HepG2 (cell line): ENCODE measurements at regions not wholly inside any gene's neighbourhood (a gene's known extent, or its start where the extent isn't known, plus 50 kb on each side); places are given as distances from the start of the nearest gene placed in this dataset.

Source experiments
- BHLHE40 ChIP-seq: IDR thresholded peaks from 2 replicates; pipeline ENCODE4 v1.6.1; 2011; ENCODE audit warnings: low read length, improper control_type of control experiment
- GATAD1 ChIP-seq: IDR thresholded peaks from 2 replicates; pipeline ENCODE4 v1.6.1; 2016; ENCODE audit warnings: missing genetic modification reagents, missing compliant biosample characterization
- JUN ChIP-seq: sonication (generic); formaldehyde crosslinking; IDR thresholded peaks from 2 replicates; pipeline ENCODE4 v1.4.0; 2020; ENCODE audit warnings: mild to moderate bottlenecking, missing genetic modification reagents
- MAF1 ChIP-seq: sonication (generic); formaldehyde crosslinking; IDR thresholded peaks from 2 replicates; pipeline ENCODE4 v1.5.0; 2020; ENCODE audit warnings: missing genetic modification reagents, borderline replicate concordance
- SCMH1 ChIP-seq: sonication (generic); formaldehyde crosslinking; IDR thresholded peaks from 2 replicates; pipeline ENCODE4 v1.9.0; 2021; ENCODE audit warnings: missing genetic modification reagents, mild to moderate bottlenecking, borderline replicate concordance
- TAF15 ChIP-seq: fragments of 200-400 bp; formaldehyde crosslinking; IDR thresholded peaks from one replicate; pipeline ENCODE4 v1.6.1; 2018; ENCODE audit warnings: mild to moderate bottlenecking, low read depth, low read length; ENCODE audit not compliant: poor library complexity, severe bottlenecking
- TFAP4 ChIP-seq: sonication (generic); IDR thresholded peaks from 2 replicates; pipeline ENCODE4 v1.6.1; 2016; ENCODE audit warnings: low read depth, borderline replicate concordance
- ZBTB39 ChIP-seq: sonication (generic); formaldehyde crosslinking; IDR thresholded peaks from 2 replicates; pipeline ENCODE4 v1.5.0; 2020; ENCODE audit warnings: missing genetic modification reagents
- ZNF253 ChIP-seq: sonication (generic); formaldehyde crosslinking; IDR thresholded peaks from 2 replicates; pipeline ENCODE4 v1.8.0; 2022; ENCODE audit warnings: mild to moderate bottlenecking, missing genetic modification reagents, borderline replicate concordance
- ZNF562 ChIP-seq: sonication (generic); formaldehyde crosslinking; IDR thresholded peaks from 2 replicates; pipeline ENCODE4 v1.8.0; 2022; ENCODE audit warnings: missing genetic modification reagents, borderline replicate concordance
- ZNF740 ChIP-seq: sonication (generic); formaldehyde crosslinking; IDR thresholded peaks from 2 replicates; pipeline ENCODE4 v1.4.0; 2020; ENCODE audit warnings: missing genetic modification reagents
- TF ChIP-seq, protein P1 (sequence below): sonication (generic); formaldehyde crosslinking; IDR thresholded peaks from 2 replicates; pipeline ENCODE4 v1.5.0; 2020; ENCODE audit warnings: mild to moderate bottlenecking, missing genetic modification reagents, moderate library complexity
- TF ChIP-seq, protein P2 (sequence below): sonication (generic); formaldehyde crosslinking; IDR thresholded peaks from 2 replicates; pipeline ENCODE4 v1.4.0; 2020; ENCODE audit warnings: missing genetic modification reagents

GRCh38 chrX:39930786-39931528 is 166.8 kb downstream of the BCOR start:
- TF ChIP-seq MAF1 (CRISPR knock-in tag) = no peak
- TF ChIP-seq SCMH1 (CRISPR knock-in tag) = no peak
- no peak for TF ChIP-seq ZNF740 (CRISPR knock-in tag)
- no peak for TF ChIP-seq ZNF253 (CRISPR knock-in tag)
- no peak for TF ChIP-seq TFAP4
- no peak for TF ChIP-seq ZBTB39 (CRISPR knock-in tag)
- no peak for TF ChIP-seq ZNF562 (CRISPR knock-in tag)
- TF ChIP-seq, protein P1, sequence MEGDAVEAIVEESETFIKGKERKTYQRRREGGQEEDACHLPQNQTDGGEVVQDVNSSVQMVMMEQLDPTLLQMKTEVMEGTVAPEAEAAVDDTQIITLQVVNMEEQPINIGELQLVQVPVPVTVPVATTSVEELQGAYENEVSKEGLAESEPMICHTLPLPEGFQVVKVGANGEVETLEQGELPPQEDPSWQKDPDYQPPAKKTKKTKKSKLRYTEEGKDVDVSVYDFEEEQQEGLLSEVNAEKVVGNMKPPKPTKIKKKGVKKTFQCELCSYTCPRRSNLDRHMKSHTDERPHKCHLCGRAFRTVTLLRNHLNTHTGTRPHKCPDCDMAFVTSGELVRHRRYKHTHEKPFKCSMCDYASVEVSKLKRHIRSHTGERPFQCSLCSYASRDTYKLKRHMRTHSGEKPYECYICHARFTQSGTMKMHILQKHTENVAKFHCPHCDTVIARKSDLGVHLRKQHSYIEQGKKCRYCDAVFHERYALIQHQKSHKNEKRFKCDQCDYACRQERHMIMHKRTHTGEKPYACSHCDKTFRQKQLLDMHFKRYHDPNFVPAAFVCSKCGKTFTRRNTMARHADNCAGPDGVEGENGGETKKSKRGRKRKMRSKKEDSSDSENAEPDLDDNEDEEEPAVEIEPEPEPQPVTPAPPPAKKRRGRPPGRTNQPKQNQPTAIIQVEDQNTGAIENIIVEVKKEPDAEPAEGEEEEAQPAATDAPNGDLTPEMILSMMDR (CRISPR knock-in tag) = no peak
- TF ChIP-seq JUN (CRISPR knock-in tag) = no peak
- TF ChIP-seq, protein P2, sequence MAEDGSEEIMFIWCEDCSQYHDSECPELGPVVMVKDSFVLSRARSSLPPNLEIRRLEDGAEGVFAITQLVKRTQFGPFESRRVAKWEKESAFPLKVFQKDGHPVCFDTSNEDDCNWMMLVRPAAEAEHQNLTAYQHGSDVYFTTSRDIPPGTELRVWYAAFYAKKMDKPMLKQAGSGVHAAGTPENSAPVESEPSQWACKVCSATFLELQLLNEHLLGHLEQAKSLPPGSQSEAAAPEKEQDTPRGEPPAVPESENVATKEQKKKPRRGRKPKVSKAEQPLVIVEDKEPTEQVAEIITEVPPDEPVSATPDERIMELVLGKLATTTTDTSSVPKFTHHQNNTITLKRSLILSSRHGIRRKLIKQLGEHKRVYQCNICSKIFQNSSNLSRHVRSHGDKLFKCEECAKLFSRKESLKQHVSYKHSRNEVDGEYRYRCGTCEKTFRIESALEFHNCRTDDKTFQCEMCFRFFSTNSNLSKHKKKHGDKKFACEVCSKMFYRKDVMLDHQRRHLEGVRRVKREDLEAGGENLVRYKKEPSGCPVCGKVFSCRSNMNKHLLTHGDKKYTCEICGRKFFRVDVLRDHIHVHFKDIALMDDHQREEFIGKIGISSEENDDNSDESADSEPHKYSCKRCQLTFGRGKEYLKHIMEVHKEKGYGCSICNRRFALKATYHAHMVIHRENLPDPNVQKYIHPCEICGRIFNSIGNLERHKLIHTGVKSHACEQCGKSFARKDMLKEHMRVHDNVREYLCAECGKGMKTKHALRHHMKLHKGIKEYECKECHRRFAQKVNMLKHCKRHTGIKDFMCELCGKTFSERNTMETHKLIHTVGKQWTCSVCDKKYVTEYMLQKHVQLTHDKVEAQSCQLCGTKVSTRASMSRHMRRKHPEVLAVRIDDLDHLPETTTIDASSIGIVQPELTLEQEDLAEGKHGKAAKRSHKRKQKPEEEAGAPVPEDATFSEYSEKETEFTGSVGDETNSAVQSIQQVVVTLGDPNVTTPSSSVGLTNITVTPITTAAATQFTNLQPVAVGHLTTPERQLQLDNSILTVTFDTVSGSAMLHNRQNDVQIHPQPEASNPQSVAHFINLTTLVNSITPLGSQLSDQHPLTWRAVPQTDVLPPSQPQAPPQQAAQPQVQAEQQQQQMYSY (CRISPR knock-in tag) = no peak
- no peak for TF ChIP-seq GATAD1 (CRISPR knock-in tag)
- no peak for TF ChIP-seq BHLHE40
- no peak for TF ChIP-seq TAF15
